HepG2 (cell line): ENCODE measurements at regions not wholly inside any gene's neighbourhood (a gene's known extent, or its start where the extent isn't known, plus 50 kb on each side); places are given as distances from the start of the nearest gene placed in this dataset.

Experiments
- ATAC-seq: fragments of 200-7000 bp; cut with Tn5 transposase; 3 replicates; pipeline ENCODE4 v1.9.1; 2020; ENCODE audit warnings: mild to moderate bottlenecking, moderate library complexity
- BruUV-seq: library from RNA; stranded (reverse); fragments of 400-500 nt; replicated peaks from 2 replicates; lab custom pipeline; 2021; lab: Mats Ljungman, UMichigan
- CTCF ChIA-PET: fragments of 300-600 bp; formaldehyde crosslinking; extraction: SDS; loops from one replicate; lab custom pipeline; 2021; ENCODE audit warnings: low total read pairs, inconsistent platforms, low intra/inter-chr PET ratio; lab: Yijun Ruan, JAX
- POLR2A ChIA-PET: fragments of 350-600 bp; sonication (Branson Sonifier 250); formaldehyde crosslinking; loops from one replicate; lab custom pipeline; 2020; ENCODE audit warnings: antibody characterized with exemption, inconsistent platforms; lab: Yijun Ruan, JAX
- DNase-seq: peaks from one replicate; pipeline ENCODE4 v3.0.0-alpha.2; 2015; ENCODE audit warnings: low spot score
- FAIRE-seq: peaks from 3 replicates; lab custom pipeline; 2011; peaks lifted over from hg19 to GRCh38; lab: Jason Lieb, UNC
- H2AFZ ChIP-seq: one replicate; pipeline ENCODE4 v1.6.1; 2011; ENCODE audit warnings: low read length, inconsistent platforms
- H3K27ac ChIP-seq: fragments of 300-600 bp; 3 replicates; pipeline ENCODE4 v1.8.0; 2011; ENCODE audit warnings: mixed run types, mild to moderate bottlenecking, mixed read lengths, low read length, inconsistent platforms; ENCODE audit not compliant: insufficient read depth; ENCODE audit errors: extremely low read length
- H3K27me3 ChIP-seq, 2 experiments: fragments of 200-600 bp in 1 of 2; 2 replicates in 1 of 2; 3 replicates in 1 of 2; pipeline versions ENCODE4 v1.6.0 to v1.8.0; 2011; ENCODE audit warnings: low read length in 2 of 2, mild to moderate bottlenecking in 2 of 2, moderate library complexity in 2 of 2, inconsistent platforms in 1 of 2; ENCODE audit not compliant: insufficient read depth in 2 of 2, control insufficient read depth in 1 of 2
- H3K36me3 ChIP-seq, 2 experiments: fragments of 200-600 bp in 1 of 2; replicated peaks in 1 of 2; 2 replicates in 1 of 2; 3 replicates in 1 of 2; pipeline versions ENCODE4 v1.5.1 to v1.8.0; 2011; ENCODE audit warnings: low read length in 2 of 2, inconsistent platforms in 1 of 2; ENCODE audit not compliant: insufficient read depth in 2 of 2, control insufficient read depth in 1 of 2
- H3K4me1 ChIP-seq: 2 replicates; pipeline ENCODE4 v1.5.1; 2012; ENCODE audit warnings: low read length, inconsistent platforms; ENCODE audit not compliant: insufficient read depth
- H3K4me2 ChIP-seq: 2 replicates; pipeline ENCODE4 v1.6.0; 2011; ENCODE audit warnings: low read depth, low read length, inconsistent platforms
- H3K4me3 ChIP-seq, 3 experiments: fragments of 200-600 bp in 1 of 3; sonication (generic), shearing (Covaris generic) in 1 of 3; replicated peaks in 1 of 3; 2 replicates each; pipeline ENCODE4 v1.5.1; 2011 to 2016; ENCODE audit warnings: low read length in 3 of 3, inconsistent platforms in 2 of 3, low read depth in 2 of 3, mild to moderate bottlenecking in 2 of 3, control low read depth in 1 of 3, mixed read lengths in 1 of 3; ENCODE audit not compliant: insufficient read depth in 1 of 3
- H3K79me2 ChIP-seq: one replicate; pipeline ENCODE4 v1.6.1; 2011; ENCODE audit warnings: low read length, inconsistent platforms; ENCODE audit not compliant: insufficient read depth
- H3K9ac ChIP-seq: 2 replicates; pipeline ENCODE4 v1.6.0; 2011; ENCODE audit warnings: mild to moderate bottlenecking, low read depth, low read length, inconsistent platforms; ENCODE audit not compliant: insufficient read depth
- H3K9me3 ChIP-seq: 2 replicates; pipeline ENCODE4 v1.5.1; 2012; ENCODE audit warnings: mild to moderate bottlenecking, low read length
- H4K20me1 ChIP-seq: 2 replicates; pipeline ENCODE4 v1.6.0; 2011; ENCODE audit warnings: inconsistent platforms, mild to moderate bottlenecking, low read length, moderate library complexity; ENCODE audit not compliant: insufficient read depth
- ARNT ChIP-seq: fragments of 450-650 bp; IDR thresholded peaks from 2 replicates; pipeline ENCODE4 v1.6.1; 2017
- CTCF ChIP-seq: sonication (generic); formaldehyde crosslinking; IDR thresholded peaks from 2 replicates; pipeline ENCODE4 v1.5.0; 2020; ENCODE audit warnings: mild to moderate bottlenecking, missing genetic modification reagents, moderate library complexity
- GATAD2A ChIP-seq: IDR thresholded peaks from 2 replicates; pipeline ENCODE4 v1.6.1; 2016
- NCOA5 ChIP-seq: sonication (generic); formaldehyde crosslinking; IDR thresholded peaks from 2 replicates; pipeline ENCODE4 v1.4.0; 2020; ENCODE audit warnings: missing genetic modification reagents
- RBFOX2 ChIP-seq: fragments of 200-400 bp; formaldehyde crosslinking; IDR thresholded peaks from 2 replicates; pipeline ENCODE4 v1.6.1; 2017; ENCODE audit warnings: low read depth, mild to moderate bottlenecking, low read length
- ZBTB26 ChIP-seq: IDR thresholded peaks from 2 replicates; pipeline ENCODE4 v1.6.1; 2016; ENCODE audit warnings: missing compliant biosample characterization, missing genetic modification reagents, borderline replicate concordance
- ZFP36L2 ChIP-seq: sonication (generic); formaldehyde crosslinking; IDR thresholded peaks from 2 replicates; pipeline ENCODE4 v1.4.0; 2020; ENCODE audit warnings: missing genetic modification reagents
- ZNF607 ChIP-seq: sonication (generic); formaldehyde crosslinking; IDR thresholded peaks from 2 replicates; pipeline ENCODE4 v1.5.1; 2020; ENCODE audit warnings: missing genetic modification reagents, mild to moderate bottlenecking, borderline replicate concordance
- ZNF678 ChIP-seq: sonication (generic); formaldehyde crosslinking; IDR thresholded peaks from 2 replicates; pipeline ENCODE4 v1.4.0; 2020; ENCODE audit warnings: mild to moderate bottlenecking, missing genetic modification reagents
- WGBS: methylation state at CpG from one replicate; pipeline ENCODE4 v1.1.6; 2017; ENCODE audit warnings: low lambda C conversion rate; 5-methylcytosine and 5-hydroxymethylcytosine counted together
- in situ Hi-C: cut with HindIII; loops from 2 replicates; pipeline ENCODE4 v1.10.0; 2017; ENCODE audit warnings: low pct_unique_long_range_greater_than_20kb; ENCODE audit not compliant: extremely low pct_ligation_motif_present
- intact Hi-C: fragments of 100-400 bp; cut with micrococcal nuclease; formaldehyde crosslinking; loops from one replicate; pipeline ENCODE4 v1.10.0; 2022; ENCODE audit not compliant: unreplicated experiment

- ATAC-seq: no peak
Observed at GRCh38 chr7:126215785-126216184, 1037.0 kb downstream of the GRM8 start.

More at GRCh38 chr7:126215785-126216184, 1037.0 kb downstream of the GRM8 start:
- no peaks in the 10 kb centered on the region for H3K79me2 ChIP-seq
- no peak overlapping the region for H3K9ac ChIP-seq
- no peak overlapping the region for H2AFZ ChIP-seq
- intact Hi-C loops: no loop called here
- no peak overlapping the region for H3K4me3 ChIP-seq
- BruUV-seq: no TSS peak
- POLR2A ChIA-PET: no interaction called here
- no peaks in the 10 kb centered on the region for H3K4me1 ChIP-seq
- H4K20me1 ChIP-seq: no peaks in the 10 kb centered on the region
- H3K27ac ChIP-seq: no peak overlapping the region
- TF ChIP-seq CTCF (CRISPR knock-in tag) (no peak), ZNF678 (CRISPR knock-in tag) (no peak), NCOA5 (CRISPR knock-in tag) (no peak), ZNF607 (CRISPR knock-in tag) (no peak), ZBTB26 (CRISPR knock-in tag) (no peak), ZFP36L2 (CRISPR knock-in tag) (no peak), GATAD2A (no peak), RBFOX2 (no peak), ARNT (no peak)
- 3% methylated on average over 2 of the region's 2 CpGs for WGBS
- in situ Hi-C loops: no loop called here
- H3K9me3 ChIP-seq: peaks cover 78% of the 10 kb centered on the region
- CTCF ChIA-PET: no interaction called here
- FAIRE-seq (no peak), DNase-seq (no peak)
- no peaks in the 10 kb centered on the region for H3K27me3 ChIP-seq
- no peaks in the 10 kb centered on the region for H3K36me3 ChIP-seq
- H3K4me2 ChIP-seq: no peak overlapping the region
